ENCODE measurements at regions not wholly inside any gene's neighbourhood (a gene's known extent, or its start where the extent isn't known, plus 50 kb on each side); places are given as distances from the start of the nearest gene placed in this dataset.
"Not testable (repeated sequence)": the region's sequence is repeated elsewhere in the genome, so short reads cannot be mapped to it uniquely, and the experiment has no call there.

- DNase-seq (ENCODE audit: low read depth), result not testable (repeated sequence)
These were observed 102.5 kb downstream of the CDRT15L2 start for GRCh38 chr17:20681746-20682722.

- DNase-seq (ENCODE audit: low read depth), result not testable (repeated sequence)
These were observed 104.2 kb downstream of the CDRT15L2 start for GRCh38 chr17:20683651-20684229.

DNA sequence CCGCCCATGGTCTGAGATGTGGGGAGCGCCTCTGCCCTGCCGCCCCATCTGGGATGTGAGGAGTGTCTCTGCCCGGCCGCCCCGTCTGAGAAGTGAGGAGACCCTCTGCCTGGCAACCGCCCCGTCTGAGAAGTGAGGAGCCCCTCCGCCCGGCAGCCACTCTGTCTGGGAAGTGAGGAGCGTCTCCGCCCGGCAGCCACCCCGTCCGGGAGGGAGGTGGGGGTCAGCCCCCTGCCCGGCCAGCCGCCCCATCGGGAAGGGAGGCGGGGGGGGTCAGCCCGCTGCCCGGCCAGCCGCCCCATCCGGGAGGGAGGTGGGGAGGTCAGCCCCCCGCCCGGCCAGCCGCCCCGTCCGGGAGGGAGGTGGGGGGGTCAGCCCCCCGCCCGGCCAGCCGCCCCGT, 105.5 kb downstream of the CDRT15L2 start:
- not testable (repeated sequence) for DNase-seq (ENCODE audit: low read depth)

GRCh38 chr17:20687584-20687983, 108.1 kb downstream of the CDRT15L2 start:
- DNase-seq (ENCODE audit: low read depth), result not testable (repeated sequence)

GRCh38 chr17:20689170-20689749, 109.7 kb downstream of the CDRT15L2 start:
- not testable (repeated sequence) for DNase-seq (ENCODE audit: low read depth)

DNA sequence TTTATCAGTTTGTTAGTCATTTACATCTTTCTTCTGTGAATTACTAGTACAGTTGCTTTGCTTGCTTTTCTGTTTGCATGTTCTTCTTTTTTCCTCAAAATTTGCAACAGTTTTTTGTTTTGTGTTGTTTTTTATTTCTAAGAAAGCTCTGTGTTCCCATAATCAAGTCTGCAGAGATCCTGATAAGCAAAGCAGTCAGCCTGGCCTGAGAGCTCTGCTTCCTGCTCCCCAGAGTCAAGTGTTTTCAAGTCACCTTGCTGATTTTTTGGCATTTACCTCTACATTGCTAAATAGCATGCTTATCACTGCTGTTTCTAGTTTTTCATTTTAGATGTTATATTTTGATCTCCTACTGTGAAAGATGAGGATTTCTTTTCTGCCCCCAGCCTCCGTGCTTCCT, 113.2 kb downstream of the CDRT15L2 start:
- not testable (repeated sequence) for DNase-seq (ENCODE audit: low read depth)

DNA sequence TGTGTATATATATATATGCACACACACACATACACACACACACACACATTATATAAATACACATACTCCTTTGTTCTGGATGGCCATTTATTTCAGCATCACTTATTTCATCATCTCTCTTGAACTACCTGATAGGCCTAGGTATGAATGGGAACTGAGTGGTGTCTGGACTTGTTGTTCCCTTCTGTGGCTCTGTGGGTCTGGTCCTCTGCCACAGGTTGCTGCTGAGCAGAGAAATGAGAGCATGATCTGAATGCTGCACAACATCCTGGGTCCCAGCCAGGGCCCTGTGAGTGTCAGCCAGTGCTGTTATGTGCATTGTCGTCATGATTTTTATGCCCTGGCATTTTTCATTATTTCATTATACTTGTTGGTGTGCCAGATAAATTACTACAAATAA, 116.3 kb downstream of the CDRT15L2 start:
- not testable (repeated sequence) for DNase-seq (ENCODE audit: low read depth)

DNA sequence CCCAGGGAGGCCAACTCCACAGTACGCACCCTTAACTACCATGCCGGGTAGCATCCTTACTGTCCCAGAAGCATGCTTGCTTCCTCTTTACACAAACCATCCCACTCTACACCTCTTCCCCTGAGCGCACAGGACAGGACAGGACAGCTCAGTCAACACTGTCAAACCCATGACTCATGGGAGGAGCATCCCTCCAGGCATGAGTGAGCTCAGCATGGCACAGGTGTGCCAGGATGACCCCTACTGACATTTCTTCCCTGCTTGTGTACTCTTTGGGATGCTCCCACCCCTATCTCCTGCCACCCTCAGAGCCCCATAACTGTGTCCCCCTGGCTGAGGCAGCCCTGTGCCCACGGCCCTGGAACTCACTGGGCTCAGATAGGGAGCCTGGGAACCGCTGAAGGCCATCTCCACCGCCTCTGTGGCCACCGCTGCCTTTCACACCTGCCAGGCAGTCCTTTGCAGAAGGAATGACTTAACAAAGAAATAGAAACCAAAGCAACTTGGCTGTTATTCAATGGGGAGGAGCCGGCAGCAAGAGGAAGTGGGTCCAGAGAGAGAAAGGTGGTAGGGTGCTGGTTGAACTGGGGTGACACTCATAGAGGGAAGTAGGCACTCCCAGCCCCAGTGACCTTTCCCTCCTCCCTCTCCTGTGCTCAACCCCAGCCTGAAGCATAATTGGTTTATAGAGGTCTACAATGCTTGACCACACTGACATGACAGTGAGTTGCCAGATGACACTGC, 119.1 kb downstream of the CDRT15L2 start:
- peak; percentile 20 for DNase-seq (ENCODE audit: low read depth)

GRCh38 chr17:20700528-20700927, 121.0 kb downstream of the CDRT15L2 start:
- DNase-seq (ENCODE audit: low read depth), result peak; percentile 19

DNA sequence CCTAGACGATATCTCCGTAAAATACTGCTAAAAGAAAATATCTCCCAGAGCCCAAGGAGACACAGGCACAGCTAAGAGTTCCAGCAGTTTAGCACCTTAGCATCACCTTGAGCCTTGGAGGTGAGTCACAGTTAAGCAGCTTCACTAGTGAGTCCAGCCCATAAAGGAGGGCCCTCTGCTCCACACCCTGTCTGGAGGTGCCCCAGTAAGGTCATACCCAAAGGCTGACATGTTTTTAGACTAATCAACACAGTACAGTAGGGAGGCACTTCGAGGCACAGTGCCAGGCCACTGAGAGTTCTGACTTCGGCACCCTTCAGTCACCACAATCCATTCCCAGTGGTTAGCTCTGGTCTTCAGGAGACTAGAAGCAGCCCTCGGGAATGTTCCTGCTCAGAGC, 121.8 kb downstream of the CDRT15L2 start:
- DNase-seq (ENCODE audit: low read depth), result not testable (repeated sequence)

- no peak for DNase-seq (ENCODE audit: low read depth)
These were observed 123.2 kb downstream of the CDRT15L2 start for GRCh38 chr17:20702692-20703091.

DNA sequence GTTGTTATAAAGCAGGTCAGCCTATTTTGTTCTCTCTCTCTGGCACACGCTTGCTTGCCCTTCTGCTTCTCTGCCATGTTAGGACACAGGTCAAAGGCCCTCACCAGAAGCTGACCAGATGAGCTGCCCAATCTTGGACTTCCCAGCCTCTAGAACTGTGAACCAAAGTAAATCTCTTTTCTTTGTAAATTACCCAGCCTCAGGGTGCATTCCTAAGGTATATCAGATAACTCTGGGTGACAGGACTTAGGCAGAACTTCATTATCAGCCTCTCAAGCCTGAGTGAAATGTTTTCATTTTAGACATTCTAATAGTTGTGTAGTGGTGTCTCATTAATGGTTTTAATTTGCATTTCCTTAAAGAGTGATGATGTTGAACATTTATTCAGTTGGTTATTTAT, 124.3 kb downstream of the CDRT15L2 start:
- DNase-seq (ENCODE audit: low read depth), result no peak

GRCh38 chr17:20705186-20705585, 125.7 kb downstream of the CDRT15L2 start:
- DNase-seq (ENCODE audit: low read depth), result peak; percentile 2

GRCh38 chr17:20706751-20707373, 127.3 kb downstream of the CDRT15L2 start:
- DNase-seq (ENCODE audit: low read depth), result peak; percentile 37

GRCh38 chr17:20708821-20709220, 129.3 kb downstream of the CDRT15L2 start:
- not testable (repeated sequence) for DNase-seq (ENCODE audit: low read depth)

DNA sequence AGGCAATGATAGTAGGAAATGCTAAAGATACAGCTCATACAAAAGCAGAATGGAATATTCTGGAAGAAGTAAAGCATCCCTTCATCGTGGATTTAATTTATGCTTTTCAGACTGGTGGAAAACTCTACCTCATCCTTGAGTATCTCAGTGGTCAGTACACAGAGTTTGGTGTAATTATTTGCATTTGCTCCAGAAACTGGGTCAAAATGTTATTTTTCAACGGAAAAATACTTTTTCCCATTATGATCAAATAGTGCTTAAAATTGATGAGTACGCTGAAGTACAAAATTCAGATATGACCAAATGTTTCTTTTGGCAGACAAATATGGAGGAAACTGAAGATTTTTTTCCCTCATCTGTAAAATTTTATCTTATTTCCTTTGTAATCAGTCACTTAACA, 137.0 kb downstream of the CDRT15L2 start:
- not testable (repeated sequence) for DNase-seq (ENCODE audit: low read depth)

DNA sequence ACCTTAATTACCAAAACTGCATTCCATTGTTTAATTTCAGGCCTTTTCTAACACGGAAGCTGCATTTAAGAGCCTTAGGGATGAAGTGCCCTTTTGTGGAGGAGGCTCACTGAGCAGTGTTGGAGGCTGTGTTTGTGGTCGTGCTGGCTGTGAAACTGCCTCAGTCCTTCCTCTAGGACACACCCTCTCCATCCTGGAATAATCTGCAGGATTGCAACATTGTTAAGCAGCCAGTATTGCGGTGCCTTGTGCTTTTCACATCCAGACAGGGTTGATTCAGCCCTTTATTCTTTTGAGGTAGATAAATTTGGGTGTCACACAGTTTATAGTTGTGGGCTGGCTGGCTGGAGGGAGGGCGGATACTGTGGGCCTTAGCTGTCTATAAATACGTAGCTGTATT, 141.6 kb downstream of the CDRT15L2 start:
- peak; percentile 15 for DNase-seq (ENCODE audit: low read depth)

DNA sequence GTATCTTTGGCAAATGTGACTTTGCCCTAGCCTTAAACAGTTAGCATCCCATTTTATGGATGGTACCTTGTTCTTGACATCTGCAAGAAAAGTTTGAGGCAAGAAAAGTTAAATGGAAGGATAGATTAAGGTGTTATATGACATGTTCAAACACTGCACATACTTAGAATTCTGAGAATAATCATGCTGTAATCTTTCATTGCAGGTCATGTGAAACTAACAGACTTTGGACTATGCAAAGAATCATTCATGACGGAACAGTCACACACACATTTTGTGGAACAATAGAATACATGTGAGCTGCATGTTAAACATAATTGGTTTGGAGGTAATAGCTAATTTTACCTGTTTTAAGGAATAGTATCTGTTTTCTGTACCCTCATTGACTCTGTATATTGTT, 144.9 kb downstream of the CDRT15L2 start:
- DNase-seq (ENCODE audit: low read depth), result not testable (repeated sequence)

- DNase-seq (ENCODE audit: low read depth), result not testable (repeated sequence)
These were observed 147.7 kb downstream of the CDRT15L2 start for GRCh38 chr17:20727201-20727600.

GRCh38 chr17:20728181-20728580, 148.7 kb downstream of the CDRT15L2 start:
- no peak for DNase-seq (ENCODE audit: low read depth)

DNA sequence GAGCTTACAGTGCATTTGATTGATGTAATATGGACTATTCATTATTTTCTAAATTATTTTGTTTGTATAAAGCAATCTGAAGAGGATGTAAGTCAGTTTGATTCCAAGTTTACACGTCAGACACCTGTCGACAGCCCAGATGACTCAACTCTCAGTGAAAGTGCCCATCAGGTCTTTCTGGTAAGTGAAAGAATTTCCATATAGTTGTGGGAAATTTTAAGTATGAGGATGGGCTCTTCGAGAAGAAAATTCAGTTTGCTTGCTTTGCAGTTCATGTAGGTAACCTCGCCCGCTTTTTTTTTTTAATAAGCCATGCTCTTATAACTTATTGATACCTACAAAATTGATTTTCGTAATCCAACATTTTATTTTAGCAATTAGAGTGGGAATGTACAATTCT, 151.6 kb downstream of the CDRT15L2 start:
- not testable (repeated sequence) for DNase-seq (ENCODE audit: low read depth)
